CD14-positive monocyte (primary cell): ENCODE measurements at regions not wholly inside any gene's neighbourhood (a gene's known extent, or its start where the extent isn't known, plus 50 kb on each side); places are given as distances from the start of the nearest gene placed in this dataset.

Experiments used
- DNase-seq, 3 donors: peaks; one replicate each; pipeline ENCODE4 v3.0.0-alpha.2; 2011 to 2022
- H2AFZ ChIP-seq: 2 replicates; pipeline ENCODE4 v1.6.0; 2012; ENCODE audit warnings: mild to moderate bottlenecking, low read depth, low read length, inconsistent platforms; ENCODE audit not compliant: insufficient read depth, poor library complexity, severe bottlenecking
- H3K27ac ChIP-seq, 2 donors: 1 replicate in 1 of 2; 2 replicates in 1 of 2; pipeline ENCODE4 v1.5.1; 2012 to 2013; ENCODE audit warnings: low read length in 2 of 2, control low read depth in 1 of 2, inconsistent platforms in 1 of 2, low read depth in 1 of 2, mild to moderate bottlenecking in 1 of 2
- H3K27me3 ChIP-seq, 2 donors: one replicate each; pipeline versions ENCODE4 v1.6.0 to v1.6.1; 2011 to 2013; ENCODE audit warnings: low read length in 2 of 2; ENCODE audit not compliant: control insufficient read depth in 2 of 2, insufficient read depth in 2 of 2
- H3K36me3 ChIP-seq, 2 donors: replicated peaks in 1 of 2; 1 replicate in 1 of 2; 2 replicates in 1 of 2; pipeline versions ENCODE4 v1.5.1 to v1.6.1; 2012 to 2013; ENCODE audit warnings: low read length in 2 of 2, control low read depth in 1 of 2, inconsistent platforms in 1 of 2, mild to moderate bottlenecking in 1 of 2; ENCODE audit not compliant: insufficient read depth in 2 of 2, control insufficient read depth in 1 of 2
- H3K4me1 ChIP-seq, 2 donors: 1 replicate in 1 of 2; 2 replicates in 1 of 2; pipeline versions ENCODE4 v1.5.1 to v1.6.1; 2012 to 2013; ENCODE audit warnings: low read length in 2 of 2, control low read depth in 1 of 2, inconsistent platforms in 1 of 2, mild to moderate bottlenecking in 1 of 2, moderate library complexity in 1 of 2; ENCODE audit not compliant: insufficient read depth in 2 of 2, control insufficient read depth in 1 of 2
- H3K4me2 ChIP-seq: replicated peaks from 2 replicates; pipeline ENCODE3; 2012; ENCODE audit warnings: low read length, moderate library complexity, mild to moderate bottlenecking; ENCODE audit not compliant: poor library complexity, severe bottlenecking; ENCODE audit errors: extremely low read depth
- H3K4me3 ChIP-seq, 3 experiments: fragments of 200-600 bp in 1 of 3; sonication (generic) in 1 of 3; replicated peaks in 1 of 3; 1 replicate in 2 of 3; 2 replicates in 1 of 3; pipeline ENCODE4 v1.5.1; 2011 to 2013; ENCODE audit warnings: low read length in 3 of 3, mild to moderate bottlenecking in 3 of 3, control low read depth in 2 of 3, low read depth in 2 of 3, inconsistent platforms in 1 of 3, moderate library complexity in 1 of 3
- H3K79me2 ChIP-seq: 2 replicates; pipeline ENCODE4 v1.6.0; 2012; ENCODE audit warnings: mild to moderate bottlenecking, control low read depth, inconsistent platforms, low read length, moderate library complexity; ENCODE audit not compliant: insufficient read depth
- H3K9ac ChIP-seq: 2 replicates; pipeline ENCODE4 v1.6.0; 2017; ENCODE audit warnings: low read length, mild to moderate bottlenecking; ENCODE audit not compliant: insufficient read depth, poor library complexity, severe bottlenecking
- H3K9me3 ChIP-seq, 2 donors: replicated peaks in 1 of 2; 1 replicate in 1 of 2; 2 replicates in 1 of 2; pipeline versions ENCODE4 v1.5.1 to v1.6.1; 2012 to 2013; ENCODE audit warnings: low read length in 2 of 2, control low read depth in 1 of 2; ENCODE audit not compliant: control insufficient read depth in 1 of 2, insufficient read depth in 1 of 2
- H4K20me1 ChIP-seq: 2 replicates; pipeline ENCODE4 v1.6.0; 2012; ENCODE audit warnings: mild to moderate bottlenecking, low read length, control low read depth, moderate library complexity; ENCODE audit not compliant: insufficient read depth
- H3K27ac Mint-ChIP-seq, 7 donors: one replicate each; pipeline ENCODE4 v1.8.0; 2020; ENCODE audit warnings: mild to moderate bottlenecking in 7 of 7, mixed read lengths in 7 of 7, moderate library complexity in 6 of 7, inconsistent platforms in 2 of 7
- H3K27me3 Mint-ChIP-seq, 3 donors: one replicate each; pipeline ENCODE4 v1.8.0; 2021 to 2022; ENCODE audit warnings: low read depth in 3 of 3, mild to moderate bottlenecking in 3 of 3, mixed read lengths in 3 of 3, moderate library complexity in 3 of 3, inconsistent platforms in 1 of 3
- H3K36me3 Mint-ChIP-seq, 2 donors: one replicate each; pipeline ENCODE4 v1.8.0; 2020; ENCODE audit warnings: mixed read lengths in 2 of 2, inconsistent platforms in 1 of 2, mild to moderate bottlenecking in 1 of 2
- H3K4me1 Mint-ChIP-seq: one replicate; pipeline ENCODE4 v1.8.0; 2020; ENCODE audit warnings: mild to moderate bottlenecking, mixed read lengths
- H3K4me3 Mint-ChIP-seq, 2 donors: one replicate each; pipeline ENCODE4 v1.8.0; 2020; ENCODE audit warnings: mild to moderate bottlenecking in 2 of 2, mixed read lengths in 2 of 2, moderate library complexity in 1 of 2
- H3K9me3 Mint-ChIP-seq, 7 donors: one replicate each; pipeline ENCODE4 v1.8.0; 2020 to 2022; ENCODE audit warnings: mixed read lengths in 7 of 7, mild to moderate bottlenecking in 6 of 7, moderate library complexity in 6 of 7, inconsistent platforms in 2 of 7
- CTCF ChIP-seq: fragments of 200-600 bp; IDR thresholded peaks from one replicate; pipeline ENCODE4 v1.8.0; 2022; ENCODE audit warnings: antibody characterized with exemption, mild to moderate bottlenecking
- WGBS: methylation state at CpG from one replicate; pipeline ENCODE4 v1.1.5; 2013; ENCODE audit warnings: missing lambda C conversion rate; ENCODE audit not compliant: insufficient coverage; 5-methylcytosine and 5-hydroxymethylcytosine counted together
- intact Hi-C, 2 donors: fragments of 100-400 bp; cut with micrococcal nuclease; formaldehyde crosslinking; loops; one replicate each; pipeline versions ENCODE4 v1.15.0 to v1.15.1; 2023

- intact Hi-C loops = no loop called here
- H3K36me3 ChIP-seq = no peaks in the 10 kb centered on the region
- no peaks in the 10 kb centered on the region for H3K27me3 Mint-ChIP-seq
- no peak overlapping the region for H3K27ac ChIP-seq
- no peak overlapping the region for H3K27ac Mint-ChIP-seq
- no peak overlapping the region for H2AFZ ChIP-seq
- peaks cover 7 to 12% of the 10 kb centered on the region in 2 donors for H3K4me1 ChIP-seq
- no peaks in the 10 kb centered on the region for H3K36me3 Mint-ChIP-seq
- TF ChIP-seq CTCF = no peak
- H3K4me1 Mint-ChIP-seq = peaks cover 13% of the 10 kb centered on the region
- WGBS = no CpG with 5 or more reads among the region's 1 CpG
- no peaks in the 10 kb centered on the region for H4K20me1 ChIP-seq
- H3K4me3 ChIP-seq = no peak overlapping the region
- no peak overlapping the region for H3K9ac ChIP-seq
- H3K4me2 ChIP-seq = no peak overlapping the region
- peaks cover 0 to 4% (median 0%) of the 10 kb centered on the region in 7 donors for H3K9me3 Mint-ChIP-seq
- H3K79me2 ChIP-seq = no peaks in the 10 kb centered on the region
- no peaks in the 10 kb centered on the region for H3K27me3 ChIP-seq
- DNase-seq = no peak
- no peaks in the 10 kb centered on the region for H3K9me3 ChIP-seq
- no peak overlapping the region for H3K4me3 Mint-ChIP-seq
Measured at GRCh38 chr5:58231041-58231440, 228.8 kb downstream of the PLK2 start.

DNA sequence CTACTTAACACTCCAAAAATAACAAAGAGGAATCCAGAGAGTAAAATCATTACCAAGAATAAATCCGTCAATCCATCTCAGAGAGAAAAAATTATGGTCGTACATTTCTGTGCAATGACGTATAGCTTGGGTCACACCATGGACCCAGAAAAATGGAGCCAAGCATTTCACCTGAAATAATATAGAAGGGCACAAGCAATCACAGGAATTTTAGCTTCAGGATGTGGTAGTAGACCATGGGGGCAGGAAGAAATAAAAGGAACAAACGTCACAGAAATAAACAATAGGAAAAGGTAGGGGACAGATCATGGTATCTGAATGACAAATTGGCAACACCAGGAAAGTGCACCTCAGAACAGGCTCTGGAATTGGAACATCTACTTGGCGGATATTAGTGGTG, 231.0 kb downstream of the PLK2 start:
- 50% methylated on average over 1 of the region's 5 CpGs for WGBS
- Histone ChIP-seq H3K4me3 (no peak overlapping the region), H2AFZ (no peak overlapping the region), H3K4me2 (no peak overlapping the region), H3K9ac (no peak overlapping the region), H3K4me1 (no peaks in the 10 kb centered on the region), H3K9me3 (no peaks in the 10 kb centered on the region), H3K27me3 (no peaks in the 10 kb centered on the region), H3K79me2 (no peaks in the 10 kb centered on the region), H4K20me1 (no peaks in the 10 kb centered on the region), H3K36me3 (no peaks in the 10 kb centered on the region), H3K27ac (no peak overlapping the region)
- no peak overlapping the region for H3K27ac Mint-ChIP-seq
- peaks cover 0 to 4% (median 0%) of the 10 kb centered on the region in 7 donors for H3K9me3 Mint-ChIP-seq
- H3K36me3 Mint-ChIP-seq = no peaks in the 10 kb centered on the region
- H3K4me3 Mint-ChIP-seq = no peak overlapping the region
- DNase-seq = no peak
- no peak for TF ChIP-seq CTCF
- intact Hi-C loops = no loop called here
- H3K4me1 Mint-ChIP-seq = no peaks in the 10 kb centered on the region
- H3K27me3 Mint-ChIP-seq = no peaks in the 10 kb centered on the region
